G401.6 (cell line): ENCODE measurements at regions not wholly inside any gene's neighbourhood (a gene's known extent, or its start where the extent isn't known, plus 50 kb on each side); places are given as distances from the start of the nearest gene placed in this dataset.

ENCODE experiments used
- FAIRE-seq: peaks from 2 replicates; lab custom pipeline; 2012; peaks lifted over from hg19 to GRCh38; lab: Jason Lieb, UNC

DNA sequence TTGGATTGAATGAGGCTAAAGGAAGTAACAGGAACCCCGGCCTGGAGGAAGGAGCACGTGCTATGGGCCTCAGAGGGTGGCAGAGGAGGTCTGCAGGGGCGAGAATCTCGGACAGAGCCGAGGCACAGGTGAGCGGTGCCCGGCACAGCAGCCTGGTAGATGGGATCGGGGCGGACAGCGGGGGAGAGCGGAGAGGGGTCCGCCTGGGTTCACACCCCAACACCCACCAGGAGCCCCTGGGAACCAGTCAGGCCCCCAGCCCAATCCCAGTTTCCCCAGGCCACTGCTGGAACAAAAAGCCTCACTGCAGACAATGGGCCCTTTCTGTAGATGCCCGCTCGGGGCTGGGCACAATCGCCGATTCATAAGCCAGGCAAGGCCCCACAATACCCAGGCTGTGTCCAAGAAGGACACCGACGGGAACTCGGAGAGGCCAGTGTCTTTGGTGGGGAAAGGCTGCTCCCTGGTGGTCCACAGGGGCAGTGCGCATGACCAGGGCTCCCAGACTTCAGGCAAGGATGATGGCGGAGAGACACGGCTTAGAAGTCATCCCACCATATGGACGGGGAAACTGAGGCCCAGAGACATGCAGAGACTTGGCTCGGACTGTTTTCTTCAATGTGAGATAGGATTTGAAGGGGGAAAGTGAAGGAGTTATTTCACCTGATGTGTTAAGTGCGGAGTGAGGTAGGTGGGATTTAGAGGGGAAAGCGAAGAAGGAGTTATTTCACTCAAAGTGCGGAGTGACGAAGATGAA is 106.9 kb upstream of the GPR26 start:
- no peak for FAIRE-seq

GRCh38 chr10:123559823-123560092 is 106.4 kb upstream of the GPR26 start:
- no peak for FAIRE-seq

GRCh38 chr10:123560301-123561140 is 105.6 kb upstream of the GPR26 start:
- FAIRE-seq: no peak

DNA sequence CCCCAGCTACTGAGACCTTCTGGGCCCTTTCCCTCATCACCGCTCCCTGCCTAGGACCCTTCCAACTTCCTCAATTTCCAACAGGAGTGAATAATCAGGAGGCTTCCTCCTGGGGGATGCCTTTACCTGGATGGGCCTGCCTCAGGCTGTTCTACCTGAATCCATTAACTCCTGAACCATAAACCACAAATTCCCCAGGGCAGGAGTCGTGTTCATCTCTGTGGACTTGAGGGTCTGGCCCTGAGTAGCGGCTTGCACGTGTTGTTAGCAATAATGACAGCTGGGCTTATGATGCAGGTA is 105.1 kb upstream of the GPR26 start:
- no peak for FAIRE-seq

GRCh38 chr10:123562387-123562786 is 103.8 kb upstream of the GPR26 start:
- FAIRE-seq: no peak

- no peak for FAIRE-seq
Measured at GRCh38 chr10:123562811-123563580, 103.2 kb upstream of the GPR26 start.

GRCh38 chr10:123563581-123563855 is 102.6 kb upstream of the GPR26 start:
- no peak for FAIRE-seq

DNA sequence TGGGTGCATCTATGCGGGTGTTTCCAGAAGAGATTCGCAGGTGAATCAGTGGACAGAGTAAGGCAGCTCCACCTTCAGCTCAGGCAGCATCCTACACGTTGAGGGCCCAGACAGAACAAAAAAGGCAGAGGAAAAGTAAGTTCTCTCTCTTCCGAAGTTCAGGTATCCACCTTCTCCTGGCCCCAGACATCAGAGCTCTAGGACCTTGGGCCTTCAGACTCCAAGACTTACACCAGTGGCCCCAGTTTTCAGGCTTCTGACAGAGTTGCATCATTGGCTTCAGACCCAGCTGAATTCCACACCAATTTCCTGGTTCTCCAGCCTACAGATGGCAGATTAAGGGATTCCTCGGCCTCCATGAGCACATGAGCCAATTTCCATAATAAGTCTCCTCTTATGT is 102.2 kb upstream of the GPR26 start:
- FAIRE-seq: no peak

GRCh38 chr10:123564631-123565030 is 101.5 kb upstream of the GPR26 start:
- no peak for FAIRE-seq

DNA sequence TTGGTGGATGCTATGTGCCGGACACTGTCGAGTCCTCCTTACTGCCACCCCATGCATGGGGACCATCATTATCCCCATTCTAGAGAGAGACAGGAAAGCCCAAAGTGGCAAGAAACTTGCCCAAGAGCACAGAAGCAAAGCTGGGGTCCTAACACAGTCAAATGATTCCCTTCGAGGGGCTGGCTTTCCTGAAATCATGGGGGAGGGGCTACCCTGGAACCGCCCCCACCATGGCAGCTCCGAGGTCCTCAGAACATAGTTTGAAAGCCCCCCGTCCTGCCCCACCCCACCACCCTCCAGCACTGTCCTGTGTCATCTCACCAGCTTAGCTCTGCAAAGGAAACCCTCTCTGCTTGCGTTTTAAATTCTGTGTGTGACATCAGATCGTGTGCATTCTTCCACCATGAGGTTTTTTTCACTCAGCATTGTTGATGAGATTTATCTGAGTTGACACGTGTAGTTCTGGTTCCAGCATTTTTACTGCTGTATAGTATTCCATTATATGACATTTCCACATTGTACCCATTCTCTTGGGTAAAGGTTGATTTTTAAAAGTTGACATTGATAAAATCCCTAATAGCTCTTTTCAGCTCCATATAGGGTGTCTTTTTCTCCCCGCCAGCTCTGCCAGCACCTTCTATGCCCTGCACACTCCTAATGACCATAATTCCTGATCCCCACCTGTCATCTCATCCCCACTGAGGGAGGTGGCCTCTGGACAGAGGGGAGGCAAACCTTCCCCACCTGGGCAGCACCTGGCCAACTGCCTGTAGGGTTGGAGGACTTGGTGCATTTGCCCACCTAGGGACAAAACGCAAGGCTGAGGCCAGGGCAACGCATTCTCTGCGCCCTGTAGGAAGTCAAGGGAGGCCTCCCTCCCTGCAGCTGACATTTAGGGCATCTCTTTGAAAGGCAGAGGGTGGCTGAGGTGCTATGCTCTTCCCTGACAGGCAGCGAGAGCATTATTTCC is 100.2 kb upstream of the GPR26 start:
- no peak for FAIRE-seq

GRCh38 chr10:123567984-123568739 is 98.0 kb upstream of the GPR26 start:
- no peak for FAIRE-seq

DNA sequence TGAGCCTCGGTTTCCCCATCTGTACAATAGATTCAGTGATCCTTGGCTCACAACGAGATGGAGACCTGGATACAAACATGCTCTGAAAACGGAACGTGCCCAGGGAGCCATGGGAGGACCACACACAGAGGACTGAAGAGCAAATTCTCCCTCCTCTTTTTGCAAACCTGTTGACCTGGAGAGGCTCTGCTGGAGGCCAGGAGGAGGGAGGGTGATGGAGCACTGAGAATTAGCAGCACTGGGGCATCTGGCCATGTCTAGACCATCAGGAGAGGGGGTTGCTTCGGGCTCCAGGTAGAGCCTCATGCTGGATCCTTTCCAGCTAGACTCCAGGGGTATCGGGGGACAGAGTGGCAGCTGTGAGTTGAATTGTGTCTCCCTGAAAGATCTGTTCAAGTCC is 97.4 kb upstream of the GPR26 start:
- no peak for FAIRE-seq

DNA sequence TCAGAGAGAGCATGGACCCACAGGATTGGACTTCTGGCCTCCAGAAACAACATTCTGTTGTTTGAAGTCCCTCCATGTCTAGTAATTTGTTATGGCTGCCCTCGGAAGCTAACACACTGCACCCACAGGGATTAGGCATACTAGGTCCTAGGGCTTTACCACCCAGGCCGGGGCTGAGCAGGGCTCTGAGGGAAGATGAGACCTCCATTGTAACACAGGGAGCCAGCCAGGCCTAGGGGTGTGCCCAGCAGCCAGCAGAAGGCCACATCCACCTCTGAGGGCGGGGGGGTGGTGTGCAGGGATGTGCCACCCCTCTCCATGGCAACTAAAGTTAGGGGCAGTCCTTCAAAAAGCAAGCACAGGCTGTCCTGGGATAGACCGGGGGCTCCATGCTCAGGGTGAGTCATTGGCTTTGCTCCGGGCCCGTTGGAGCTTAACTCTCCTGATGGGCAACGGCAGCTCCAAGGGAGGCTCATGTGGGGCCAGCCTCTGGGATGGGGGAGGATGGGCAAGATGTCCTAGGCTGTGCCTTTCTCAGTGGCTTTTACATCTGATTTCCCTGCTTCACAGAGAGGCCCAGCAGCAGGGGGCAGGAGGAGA is 96.6 kb upstream of the GPR26 start:
- FAIRE-seq: no peak

DNA sequence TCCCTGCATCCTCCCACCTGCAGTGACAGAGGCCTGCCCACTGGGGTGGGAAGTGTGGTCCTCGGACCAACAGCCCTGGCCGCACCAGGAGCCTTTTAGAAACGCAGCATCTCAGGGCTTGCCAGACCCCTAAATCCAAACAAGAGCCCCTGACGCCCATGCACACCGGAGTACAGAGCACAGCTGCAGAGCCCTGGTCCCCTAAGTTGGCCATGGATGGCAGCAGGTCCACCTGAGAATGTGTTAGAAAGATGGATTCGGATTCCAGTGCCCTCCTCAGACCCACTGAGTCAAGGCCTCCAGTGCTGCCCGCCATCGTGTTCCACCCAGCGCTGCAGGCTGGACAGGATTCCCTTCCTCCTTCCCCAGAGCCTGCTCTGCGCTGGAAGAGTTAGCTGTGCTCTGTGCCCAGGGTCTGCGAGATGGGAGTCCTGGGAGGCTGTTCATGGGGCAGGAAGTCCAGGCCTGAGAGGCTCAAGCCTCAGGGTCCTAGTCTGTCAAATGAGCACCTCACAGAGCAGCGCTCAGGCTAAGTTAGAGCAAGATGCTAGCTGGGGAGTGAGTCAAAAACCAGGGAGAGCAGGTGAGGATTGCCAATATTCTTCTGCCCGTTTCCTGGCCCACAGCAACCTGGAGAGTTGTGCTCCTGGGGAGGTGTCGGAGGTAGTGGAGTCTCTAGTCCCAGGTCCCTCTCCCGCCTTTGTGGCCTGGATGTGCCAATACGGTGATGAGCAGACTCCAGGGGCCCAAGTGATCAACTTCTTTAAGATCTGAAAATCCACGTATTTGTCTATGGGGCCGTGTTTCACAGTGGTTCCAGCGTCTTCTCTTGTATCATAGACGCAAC is 95.9 kb upstream of the GPR26 start:
- no peak for FAIRE-seq

DNA sequence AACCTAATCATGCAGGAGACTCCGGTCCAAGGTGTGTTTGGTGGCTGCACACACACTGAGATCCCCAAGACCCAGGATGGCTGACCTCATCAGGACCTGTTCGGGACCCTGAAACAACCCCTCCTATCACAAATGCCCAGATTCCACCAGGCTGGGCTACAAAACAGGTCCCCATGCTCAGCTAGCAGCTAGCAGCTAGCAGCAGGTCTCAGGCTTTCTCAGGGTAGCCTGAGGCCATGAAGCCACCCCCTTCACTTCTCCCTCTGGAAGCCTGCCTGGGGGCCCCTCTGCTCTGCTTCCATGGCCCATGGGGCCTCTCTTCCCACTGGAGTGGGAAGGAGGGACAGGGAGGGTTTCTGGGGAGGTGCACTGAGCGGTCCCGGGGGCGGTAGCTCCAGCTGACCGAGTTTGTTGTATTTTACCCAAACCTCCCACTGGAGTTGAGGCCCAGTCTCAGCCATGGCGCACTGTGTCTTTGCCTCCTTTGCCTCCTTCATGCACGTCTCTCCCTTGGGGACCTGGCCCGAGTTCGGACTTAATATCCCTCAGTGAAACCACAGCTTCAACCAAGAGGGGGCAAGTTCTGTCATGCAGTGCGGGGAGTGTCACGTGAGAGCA is 95.1 kb upstream of the GPR26 start:
- FAIRE-seq: no peak

DNA sequence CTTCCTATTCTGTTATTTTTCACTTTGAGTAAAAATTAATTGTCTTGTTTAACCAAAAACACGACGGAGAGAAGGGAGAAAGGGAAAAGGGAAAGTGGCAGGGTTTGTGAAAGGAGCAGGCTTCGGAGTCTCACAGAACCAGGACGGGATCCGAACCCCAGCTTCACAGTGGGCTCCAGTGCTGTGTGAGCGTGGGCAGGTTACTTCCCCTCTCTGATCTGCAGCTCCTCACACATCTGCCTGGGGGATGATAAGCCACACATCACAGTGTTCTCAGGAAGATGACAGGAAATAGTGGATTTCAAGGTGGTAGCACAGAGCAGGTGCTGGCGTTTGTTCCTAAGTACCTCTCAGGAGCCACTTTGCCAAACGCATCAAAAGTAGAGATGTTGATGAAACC is 94.2 kb upstream of the GPR26 start:
- FAIRE-seq: no peak

- no peak for FAIRE-seq
Measured at GRCh38 chr10:123573236-123574108, 92.7 kb upstream of the GPR26 start.

- FAIRE-seq: no peak
Measured at GRCh38 chr10:123574109-123574698, 92.0 kb upstream of the GPR26 start.

DNA sequence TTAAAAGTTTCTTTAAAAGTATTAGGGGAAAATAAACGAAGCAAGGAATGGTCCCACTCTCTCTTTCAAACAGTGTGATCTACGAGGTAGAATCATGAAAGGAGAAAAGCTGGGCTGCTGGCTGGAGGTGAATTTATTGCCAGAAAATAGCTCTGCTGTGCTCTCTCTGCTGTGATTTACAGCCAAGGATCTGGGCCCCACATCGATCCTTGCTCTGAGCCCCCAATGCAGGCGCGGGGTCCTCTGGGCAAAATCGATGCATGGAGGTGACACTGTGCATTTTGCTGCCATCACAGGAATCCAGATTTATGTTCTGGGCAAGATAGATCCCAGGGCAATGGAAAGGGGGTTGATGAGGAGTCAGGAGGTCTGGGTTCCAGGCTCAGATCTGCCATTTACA is 91.0 kb upstream of the GPR26 start:
- FAIRE-seq: no peak
